Left colon (tissue), 2 donors: ENCODE measurements at regions not wholly inside any gene's neighbourhood (a gene's known extent, or its start where the extent isn't known, plus 50 kb on each side); places are given as distances from the start of the nearest gene placed in this dataset.
"Not testable (repeated sequence)": the region's sequence is repeated elsewhere in the genome, so short reads cannot be mapped to it uniquely, and the experiment has no call there.

Experiments used
- ATAC-seq: fragments of 200-7000 bp; cut with Tn5 transposase; one replicate; pipeline ENCODE4 v1.9.1; 2020; ENCODE audit warnings: mild to moderate bottlenecking, moderate library complexity
- DNase-seq, 2 donors: peaks; one replicate each; pipeline ENCODE4 v3.0.0-alpha.2; 2020
- intact Hi-C, 2 donors: fragments of 100-400 bp; cut with DNase I in 1 of 2; cut with micrococcal nuclease in 1 of 2; formaldehyde crosslinking; loops; one replicate each; pipeline versions ENCODE4 v1.11.2 to v1.14.0; 2022; cut with DNase I, micrococcal nuclease
- donor health status: DM: no; HTN: no; CAD: no.
- donor health status: DM: yes; HTN: yes; CAD: no.

- DNase-seq, intact Hi-C loops, ATAC-seq: not testable (repeated sequence)
Measured at GRCh38 chr10:45056806-45057205, 56.1 kb downstream of the ZNF22 start.

GRCh38 chr10:45058580-45058979 lies 57.9 kb downstream of the ZNF22 start:
- DNase-seq (no peak), ATAC-seq (no peak)
- intact Hi-C loops, result no loop called here

- DNase-seq (no peak), ATAC-seq (no peak)
- intact Hi-C loops, result no loop called here
Measured at GRCh38 chr10:45058992-45059561, 58.4 kb downstream of the ZNF22 start.

GRCh38 chr10:45059632-45060031 lies 58.9 kb downstream of the ZNF22 start:
- intact Hi-C loops, result no loop called here
- ATAC-seq, result no peak
- no peak for DNase-seq

DNA sequence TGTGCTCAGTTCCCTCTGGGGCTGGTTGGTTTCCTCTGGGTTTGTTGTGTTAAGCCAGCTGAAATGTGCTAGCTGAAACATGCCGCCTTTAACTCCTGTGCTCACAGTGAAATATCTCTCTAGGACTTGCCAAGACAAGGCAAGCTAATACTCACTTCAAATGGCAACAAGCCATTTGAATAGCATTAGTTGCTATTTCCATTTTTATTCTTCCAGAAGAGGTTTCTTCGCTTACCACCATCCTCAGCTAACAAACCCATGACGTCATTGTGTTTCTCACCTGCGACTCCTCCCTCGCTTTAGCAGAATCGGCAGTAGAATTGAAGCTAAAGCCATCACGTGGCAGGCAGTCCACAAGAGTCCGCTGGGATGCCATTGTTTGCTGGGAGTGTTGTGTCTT lies 61.3 kb downstream of the ZNF22 start:
- no peak for DNase-seq
- no peak for ATAC-seq
- intact Hi-C loops, result no loop called here

- ATAC-seq (no peak), DNase-seq (no peak)
- intact Hi-C loops, result no loop called here
Measured at GRCh38 chr10:45063591-45064231, 63.0 kb downstream of the ZNF22 start.

GRCh38 chr10:45064998-45065397 lies 64.3 kb downstream of the ZNF22 start:
- intact Hi-C loops, result no loop called here
- no peak for DNase-seq

GRCh38 chr10:45071043-45071813 lies 70.5 kb downstream of the ZNF22 start:
- intact Hi-C loops, result no loop called here
- ATAC-seq (no peak), DNase-seq (no peak)

More at GRCh38 chr10:45064998-45065397, 64.3 kb downstream of the ZNF22 start:
- ATAC-seq, result no peak

- ATAC-seq (no peak), DNase-seq (no peak)
- intact Hi-C loops, result no loop called here
Measured at GRCh38 chr10:45075216-45075615, 74.5 kb downstream of the ZNF22 start.

- no peak for DNase-seq
- intact Hi-C loops, result no loop called here
- no peak for ATAC-seq
Measured at GRCh38 chr10:45075826-45076380, 75.2 kb downstream of the ZNF22 start.

- ATAC-seq (no peak), DNase-seq (no peak)
- intact Hi-C loops, result no loop called here
Measured at GRCh38 chr10:45076891-45077290, 76.2 kb downstream of the ZNF22 start.

DNA sequence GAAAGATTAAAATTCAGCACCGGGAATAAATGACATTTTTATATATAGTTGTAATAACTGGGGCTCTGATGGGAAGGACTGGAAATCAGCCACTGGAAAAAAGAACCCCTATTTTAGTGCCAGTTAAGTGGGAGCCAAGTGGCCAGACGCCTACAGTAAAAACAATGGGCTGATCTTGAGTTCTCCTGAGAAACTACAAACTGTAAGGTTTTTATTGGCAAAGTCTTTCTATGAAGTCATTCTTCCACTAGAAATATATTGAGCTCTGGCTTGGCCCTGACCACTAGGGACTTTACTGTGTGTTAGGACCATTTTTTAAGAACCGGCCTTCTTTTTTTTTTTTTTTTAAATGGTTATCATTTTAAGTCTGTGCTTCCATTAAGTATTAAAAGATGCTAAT lies 79.6 kb downstream of the ZNF22 start:
- intact Hi-C loops, result no loop called here
- ATAC-seq (no peak), DNase-seq (no peak)

GRCh38 chr10:45082176-45082575 lies 81.5 kb downstream of the ZNF22 start:
- intact Hi-C loops, result no loop called here
- DNase-seq, result no peak

GRCh38 chr10:45091968-45092367 lies 91.2 kb downstream of the ZNF22 start:
- ATAC-seq (no peak), DNase-seq (no peak)
- intact Hi-C loops, result no loop called here

More at GRCh38 chr10:45082176-45082575, 81.5 kb downstream of the ZNF22 start:
- ATAC-seq, result no peak

GRCh38 chr10:45093945-45094344 lies 93.2 kb downstream of the ZNF22 start:
- intact Hi-C loops, result no loop called here
- DNase-seq (no peak), ATAC-seq (no peak)

GRCh38 chr10:45095286-45095685 lies 94.6 kb downstream of the ZNF22 start:
- ATAC-seq (no peak), DNase-seq (no peak)
- intact Hi-C loops, result no loop called here

DNA sequence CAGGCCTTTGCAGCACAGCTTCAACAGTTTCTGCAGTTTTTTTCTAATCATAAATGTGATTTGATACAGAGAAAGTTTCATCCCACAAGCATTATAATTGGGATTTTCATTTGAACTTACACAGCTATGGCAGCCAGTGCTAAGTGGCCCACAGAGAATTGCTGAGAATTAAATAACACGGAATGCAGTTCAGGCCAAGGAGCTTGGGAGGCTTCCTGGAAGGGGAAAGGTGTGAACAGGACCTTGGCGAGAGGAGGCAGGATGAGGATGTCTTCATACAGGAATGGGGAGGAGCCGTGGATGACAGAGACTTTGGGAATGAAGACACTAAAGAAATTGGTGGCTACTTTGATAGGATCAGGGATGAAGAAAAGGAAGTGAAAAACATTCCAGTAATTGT lies 95.3 kb downstream of the ZNF22 start:
- ATAC-seq, result no peak
- intact Hi-C loops, result no loop called here
- DNase-seq, result no peak

- intact Hi-C loops, result no loop called here
- ATAC-seq (no peak), DNase-seq (no peak)
Measured at GRCh38 chr10:45100429-45100828, 99.7 kb downstream of the ZNF22 start.

GRCh38 chr10:45104674-45105073 lies 104.0 kb downstream of the ZNF22 start:
- ATAC-seq (no peak), DNase-seq (no peak)
- intact Hi-C loops, result no loop called here

DNA sequence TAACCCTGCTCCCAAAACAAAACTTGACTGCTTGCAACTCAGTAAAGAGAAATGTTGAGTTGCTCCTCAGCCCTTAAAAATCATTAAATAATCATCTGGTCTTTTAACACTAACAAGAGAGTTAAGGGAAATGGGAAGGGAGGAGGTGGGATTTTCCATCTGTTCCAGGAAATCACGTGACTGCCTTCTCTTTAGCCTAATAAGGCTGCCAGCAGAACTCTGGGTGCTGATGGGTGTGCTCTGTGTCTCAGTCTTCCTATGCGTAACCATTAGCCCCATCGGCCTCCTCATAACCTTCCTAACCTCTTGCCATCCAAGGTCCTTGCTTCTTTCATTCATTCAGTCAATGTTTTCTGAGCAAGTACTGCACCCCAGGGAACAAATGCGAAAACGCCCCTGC lies 104.6 kb downstream of the ZNF22 start:
- intact Hi-C loops, ATAC-seq, DNase-seq: not testable (repeated sequence)
